AG09309 (cell line): ENCODE measurements at regions not wholly inside any gene's neighbourhood (a gene's known extent, or its start where the extent isn't known, plus 50 kb on each side); places are given as distances from the start of the nearest gene placed in this dataset.
"Not testable (repeated sequence)": the region's sequence is repeated elsewhere in the genome, so short reads cannot be mapped to it uniquely, and the experiment has no call there.

Experiments
- DNase-seq: peaks from one replicate; pipeline ENCODE4 v3.0.0-alpha.2; 2010; ENCODE audit warnings: low read depth
- H3K4me3 ChIP-seq: 2 replicates; pipeline ENCODE4 v1.5.1; 2011; ENCODE audit warnings: mild to moderate bottlenecking, low read depth, low read length, moderate library complexity; ENCODE audit not compliant: control insufficient read depth
- CTCF ChIP-seq: IDR thresholded peaks from 2 replicates; pipeline ENCODE4 v1.5.1; 2011; ENCODE audit warnings: mild to moderate bottlenecking, low read depth, low read length, inconsistent platforms; ENCODE audit not compliant: insufficient read depth, control insufficient read depth; ENCODE audit errors: missing control alignments

GRCh38 chr10:42242135-42242805 lies 396.1 kb downstream of the ZNF33B start:
- no peak overlapping the region; the same call in 1 of the 2 replicates for H3K4me3 ChIP-seq
- DNase-seq = no peak
- TF ChIP-seq CTCF = no peak

- not testable (repeated sequence) for DNase-seq, H3K4me3 ChIP-seq
Measured at GRCh38 chr10:42236401-42236800, 402.0 kb downstream of the ZNF33B start.

- not testable (repeated sequence) for DNase-seq, H3K4me3 ChIP-seq
Measured at GRCh38 chr10:42235736-42236135, 402.6 kb downstream of the ZNF33B start.

GRCh38 chr10:42235241-42235640 lies 403.1 kb downstream of the ZNF33B start:
- H3K4me3 ChIP-seq, DNase-seq: not testable (repeated sequence)

GRCh38 chr10:42234506-42234905 lies 403.9 kb downstream of the ZNF33B start:
- H3K4me3 ChIP-seq = not testable (repeated sequence)

GRCh38 chr10:42233461-42234206 lies 404.7 kb downstream of the ZNF33B start:
- DNase-seq, H3K4me3 ChIP-seq: not testable (repeated sequence)

More at GRCh38 chr10:42234506-42234905, 403.9 kb downstream of the ZNF33B start:
- not testable (repeated sequence) for DNase-seq

GRCh38 chr10:42232955-42233354 lies 405.4 kb downstream of the ZNF33B start:
- DNase-seq, H3K4me3 ChIP-seq: not testable (repeated sequence)

- DNase-seq, H3K4me3 ChIP-seq: not testable (repeated sequence)
Measured at GRCh38 chr10:42230812-42231211, 407.6 kb downstream of the ZNF33B start.

- DNase-seq, H3K4me3 ChIP-seq: not testable (repeated sequence)
Measured at GRCh38 chr10:42230115-42230514, 408.3 kb downstream of the ZNF33B start.

GRCh38 chr10:42227859-42228258 lies 410.5 kb downstream of the ZNF33B start:
- H3K4me3 ChIP-seq, DNase-seq: not testable (repeated sequence)

- not testable (repeated sequence) for H3K4me3 ChIP-seq, DNase-seq
Measured at GRCh38 chr10:42193588-42193987, 444.8 kb downstream of the ZNF33B start.

- DNase-seq, H3K4me3 ChIP-seq: not testable (repeated sequence)
- TF ChIP-seq CTCF = peak; percentile 44
Measured at GRCh38 chr10:42192450-42192849, 445.9 kb downstream of the ZNF33B start.

GRCh38 chr10:42187501-42188195 lies 450.7 kb downstream of the ZNF33B start:
- not testable (repeated sequence) for DNase-seq, H3K4me3 ChIP-seq
